B cell (primary cell): ENCODE measurements at regions not wholly inside any gene's neighbourhood (a gene's known extent, or its start where the extent isn't known, plus 50 kb on each side); places are given as distances from the start of the nearest gene placed in this dataset.

Experiments
- ATAC-seq: fragments of 200-7000 bp; cut with Tn5 transposase; one replicate; pipeline ENCODE4 v1.10.0; 2021; ENCODE audit warnings: low read depth, mild to moderate bottlenecking, moderate number of reproducible peaks, moderate library complexity
- CTCF ChIA-PET: fragments of 350-600 bp; sonication (Branson Sonifier 250); formaldehyde crosslinking; loops from one replicate; lab custom pipeline; 2021; ENCODE audit warnings: antibody characterized with exemption, inconsistent platforms; lab: Charles Lee
- POLR2A ChIA-PET: fragments of 350-600 bp; sonication (Branson Sonifier 250); formaldehyde crosslinking; loops from one replicate; lab custom pipeline; 2021; ENCODE audit warnings: antibody characterized with exemption; lab: Charles Lee
- DNase-seq: peaks from one replicate; pipeline ENCODE4 v3.0.0; 2013
- H2AFZ ChIP-seq: 2 replicates; pipeline ENCODE4 v1.6.1; 2012; ENCODE audit warnings: mild to moderate bottlenecking, low read depth, low read length; ENCODE audit not compliant: insufficient read depth, poor library complexity, severe bottlenecking
- H3K27ac ChIP-seq, 2 donors: 1 replicate in 1 of 2; 2 replicates in 1 of 2; pipeline ENCODE4 v1.5.1; 2012 to 2013; ENCODE audit warnings: low read length in 2 of 2, mild to moderate bottlenecking in 2 of 2, moderate library complexity in 1 of 2
- H3K27me3 ChIP-seq, 4 experiments: fragments of 200-600 bp in 1 of 4; sonication (generic) in 1 of 4; replicated peaks in 1 of 4; 1 replicate in 2 of 4; 2 replicates in 2 of 4; pipeline versions ENCODE4 v1.6.1 to v1.7.0; 2013 to 2016; ENCODE audit warnings: low read length in 3 of 4, mild to moderate bottlenecking in 2 of 4, mixed read lengths in 1 of 4, moderate library complexity in 1 of 4; ENCODE audit not compliant: insufficient read depth in 4 of 4, control insufficient read depth in 3 of 4; ENCODE audit errors: control extremely low read depth in 1 of 4
- H3K36me3 ChIP-seq, 2 experiments: replicated peaks in 1 of 2; 1 replicate in 1 of 2; 2 replicates in 1 of 2; pipeline versions ENCODE4 v1.6.1 to v1.7.1; 2013; ENCODE audit warnings: low read length in 1 of 2; ENCODE audit not compliant: insufficient read depth in 2 of 2, control insufficient read depth in 1 of 2; ENCODE audit errors: control extremely low read depth in 1 of 2, extremely low read depth in 1 of 2
- H3K4me1 ChIP-seq, 2 donors: fragments of 200-600 bp in 1 of 2; sonication (generic) in 1 of 2; 1 replicate in 1 of 2; 2 replicates in 1 of 2; pipeline versions ENCODE4 v1.5.1 to v1.6.1; 2013 to 2017; ENCODE audit warnings: low read length in 2 of 2; ENCODE audit not compliant: control insufficient read depth in 2 of 2, insufficient read depth in 2 of 2
- H3K4me2 ChIP-seq: replicated peaks from 2 replicates; pipeline ENCODE3; 2012; ENCODE audit warnings: mild to moderate bottlenecking, low read depth, low read length; ENCODE audit not compliant: poor library complexity, severe bottlenecking
- H3K4me3 ChIP-seq, 5 experiments: fragments of 200-600 bp in 1 of 5; sonication (generic) in 1 of 5; 1 replicate in 3 of 5; 2 replicates in 2 of 5; pipeline versions ENCODE4 v1.5.1 to v1.7.0; 2011 to 2016; ENCODE audit warnings: low read length in 4 of 5, mild to moderate bottlenecking in 4 of 5, low read depth in 2 of 5, control low read depth in 1 of 5, moderate library complexity in 1 of 5; ENCODE audit not compliant: insufficient read depth in 1 of 5; ENCODE audit errors: control extremely low read depth in 1 of 5, extremely low read depth in 1 of 5
- H3K79me2 ChIP-seq: fragments of 200-600 bp; sonication (generic); one replicate; pipeline ENCODE4 v1.6.0; 2016; ENCODE audit warnings: low read length; ENCODE audit not compliant: control insufficient read depth, insufficient read depth
- H3K9ac ChIP-seq: fragments of 200-600 bp; sonication (generic); 2 replicates; pipeline ENCODE4 v1.6.1; 2017; ENCODE audit warnings: mild to moderate bottlenecking, low read length, moderate library complexity
- H3K9me3 ChIP-seq, 3 donors: one replicate each; pipeline versions ENCODE4 v1.6.1 to v1.7.1; 2013; ENCODE audit warnings: low read length in 2 of 3; ENCODE audit not compliant: control insufficient read depth in 2 of 3, insufficient read depth in 1 of 3; ENCODE audit errors: control extremely low read depth in 1 of 3
- H4K20me1 ChIP-seq: 2 replicates; pipeline ENCODE4 v1.6.0; 2012; ENCODE audit warnings: mild to moderate bottlenecking, low read length; ENCODE audit not compliant: insufficient read depth, control insufficient read depth, poor library complexity, severe bottlenecking
- H3K27ac Mint-ChIP-seq: one replicate; pipeline ENCODE4 v1.8.0; 2021; ENCODE audit warnings: mixed read lengths
- H3K27me3 Mint-ChIP-seq: one replicate; pipeline ENCODE4 v1.8.0; 2021; ENCODE audit warnings: mixed read lengths
- H3K4me1 Mint-ChIP-seq: one replicate; pipeline ENCODE4 v1.8.0; 2021; ENCODE audit warnings: mixed read lengths
- H3K4me3 Mint-ChIP-seq: one replicate; pipeline ENCODE4 v1.8.0; 2021; ENCODE audit warnings: mixed read lengths
- H3K9me3 Mint-ChIP-seq: one replicate; pipeline ENCODE4 v1.8.0; 2022; ENCODE audit warnings: mixed read lengths; ENCODE audit not compliant: insufficient read depth
- EZH2 ChIP-seq: IDR thresholded peaks from 2 replicates; pipeline ENCODE4 v1.6.1; 2012; ENCODE audit warnings: borderline replicate concordance, low read depth, mild to moderate bottlenecking, moderate library complexity, low read length; ENCODE audit not compliant: insufficient read depth, poor library complexity, severe bottlenecking
- WGBS: methylation state at CpG from one replicate; pipeline ENCODE4 v1.1.5; 2013; ENCODE audit warnings: missing lambda C conversion rate; ENCODE audit not compliant: insufficient coverage; 5-methylcytosine and 5-hydroxymethylcytosine counted together
- intact Hi-C: fragments of 100-400 bp; cut with micrococcal nuclease; formaldehyde crosslinking; loops from one replicate; pipeline ENCODE4 v1.10.0; 2022
- TF ChIP-seq, protein P1 (sequence below): fragments of 200-600 bp; IDR thresholded peaks from one replicate; pipeline ENCODE4 v1.8.0; 2022; ENCODE audit warnings: antibody characterized with exemption, mild to moderate bottlenecking

DNA sequence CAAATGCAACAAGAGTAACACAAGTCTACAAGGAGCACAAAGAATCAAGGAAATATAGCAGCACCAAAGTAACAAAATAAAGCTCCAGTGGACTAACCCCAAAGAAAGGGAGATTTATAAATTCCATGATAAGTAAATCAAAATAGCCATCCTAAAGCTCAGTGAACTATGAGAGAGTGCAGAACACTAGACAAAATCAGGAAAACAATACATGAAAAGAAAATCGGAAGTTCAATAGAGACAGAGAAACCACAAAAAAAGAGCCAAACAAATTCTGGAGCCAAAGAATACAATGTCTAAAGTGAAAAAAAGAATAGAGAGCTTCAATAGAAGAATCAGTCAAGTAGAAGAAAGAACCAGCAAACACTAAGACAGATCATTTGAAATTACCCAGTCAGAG is 247.3 kb upstream of the TENT5A start:
- Histone ChIP-seq H3K27ac (no peak overlapping the region), H3K9me3 (no peaks in the 10 kb centered on the region), H3K79me2 (no peaks in the 10 kb centered on the region), H3K36me3 (no peaks in the 10 kb centered on the region), H3K4me2 (no peak overlapping the region), H3K4me3 (no peak overlapping the region), H3K4me1 (no peaks in the 10 kb centered on the region), H4K20me1 (no peaks in the 10 kb centered on the region), H3K27me3 (no peaks in the 10 kb centered on the region), H2AFZ (no peak overlapping the region), H3K9ac (no peak overlapping the region)
- no peak for ATAC-seq
- Mint-ChIP-seq H3K4me1 (no peaks in the 10 kb centered on the region), H3K27ac (no peak overlapping the region), H3K27me3 (no peaks in the 10 kb centered on the region), H3K9me3 (no peaks in the 10 kb centered on the region), H3K4me3 (no peak overlapping the region)
- intact Hi-C loops, result no loop called here
- WGBS, result no CpG with 5 or more reads among the region's 1 CpG
- TF ChIP-seq, protein P1, sequence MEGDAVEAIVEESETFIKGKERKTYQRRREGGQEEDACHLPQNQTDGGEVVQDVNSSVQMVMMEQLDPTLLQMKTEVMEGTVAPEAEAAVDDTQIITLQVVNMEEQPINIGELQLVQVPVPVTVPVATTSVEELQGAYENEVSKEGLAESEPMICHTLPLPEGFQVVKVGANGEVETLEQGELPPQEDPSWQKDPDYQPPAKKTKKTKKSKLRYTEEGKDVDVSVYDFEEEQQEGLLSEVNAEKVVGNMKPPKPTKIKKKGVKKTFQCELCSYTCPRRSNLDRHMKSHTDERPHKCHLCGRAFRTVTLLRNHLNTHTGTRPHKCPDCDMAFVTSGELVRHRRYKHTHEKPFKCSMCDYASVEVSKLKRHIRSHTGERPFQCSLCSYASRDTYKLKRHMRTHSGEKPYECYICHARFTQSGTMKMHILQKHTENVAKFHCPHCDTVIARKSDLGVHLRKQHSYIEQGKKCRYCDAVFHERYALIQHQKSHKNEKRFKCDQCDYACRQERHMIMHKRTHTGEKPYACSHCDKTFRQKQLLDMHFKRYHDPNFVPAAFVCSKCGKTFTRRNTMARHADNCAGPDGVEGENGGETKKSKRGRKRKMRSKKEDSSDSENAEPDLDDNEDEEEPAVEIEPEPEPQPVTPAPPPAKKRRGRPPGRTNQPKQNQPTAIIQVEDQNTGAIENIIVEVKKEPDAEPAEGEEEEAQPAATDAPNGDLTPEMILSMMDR, result no peak
- no peak for TF ChIP-seq EZH2
- CTCF ChIA-PET, result no interaction called here
- no peak for DNase-seq
- POLR2A ChIA-PET, result no interaction called here

DNA sequence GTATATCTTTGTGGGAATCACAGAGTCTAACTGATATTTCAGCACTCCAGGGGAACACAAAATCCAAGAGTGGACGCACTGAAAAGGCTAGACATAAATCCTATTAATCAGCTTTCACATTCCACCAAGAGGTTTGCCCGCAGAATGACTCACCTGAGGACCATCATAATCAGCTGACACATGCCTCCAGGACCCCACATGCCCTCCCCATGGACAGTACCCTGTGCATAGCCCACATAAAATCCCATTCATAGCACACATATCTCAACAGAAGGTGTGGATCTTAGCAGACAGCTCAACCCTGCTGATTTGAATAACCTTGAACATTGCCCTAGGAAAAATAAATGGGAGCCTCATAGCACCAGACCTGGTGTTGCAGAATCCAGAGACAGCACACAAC is 246.8 kb upstream of the TENT5A start:
- intact Hi-C loops, result no loop called here
- no peak overlapping the region for H3K4me2 ChIP-seq
- no peaks in the 10 kb centered on the region for H3K27me3 Mint-ChIP-seq
- no peaks in the 10 kb centered on the region for H3K79me2 ChIP-seq
- TF ChIP-seq, protein P1, result no peak
- TF ChIP-seq EZH2, result no peak
- no peak overlapping the region for H3K4me3 Mint-ChIP-seq
- DNase-seq (no peak), ATAC-seq (no peak)
- no peak overlapping the region for H3K4me3 ChIP-seq
- WGBS, result 92% methylated on average over 1 of the region's 2 CpGs
- H3K27ac Mint-ChIP-seq, result no peak overlapping the region
- POLR2A ChIA-PET, result no interaction called here
- H2AFZ ChIP-seq, result no peak overlapping the region
- H3K9me3 ChIP-seq, result no peaks in the 10 kb centered on the region
- no peaks in the 10 kb centered on the region for H3K4me1 ChIP-seq
- H3K27me3 ChIP-seq, result no peaks in the 10 kb centered on the region
- CTCF ChIA-PET, result no interaction called here
- no peaks in the 10 kb centered on the region for H3K9me3 Mint-ChIP-seq
- no peak overlapping the region for H3K27ac ChIP-seq
- H3K4me1 Mint-ChIP-seq, result no peaks in the 10 kb centered on the region
- H4K20me1 ChIP-seq, result no peaks in the 10 kb centered on the region
- no peaks in the 10 kb centered on the region for H3K36me3 ChIP-seq
- no peak overlapping the region for H3K9ac ChIP-seq
